GM12878 (cell line): ENCODE measurements at regions not wholly inside any gene's neighbourhood (a gene's known extent, or its start where the extent isn't known, plus 50 kb on each side); places are given as distances from the start of the nearest gene placed in this dataset.

Experiments
- CHD2 ChIP-seq: IDR thresholded peaks from 2 replicates; pipeline ENCODE4 v1.6.1; 2011; ENCODE audit warnings: low read depth, low read length, improper control_type of control experiment, borderline replicate concordance
- EZH2 ChIP-seq: IDR thresholded peaks from 2 replicates; pipeline ENCODE4 v1.6.1; 2012; ENCODE audit warnings: low read depth, mild to moderate bottlenecking, control low read depth, inconsistent platforms, low read length, borderline replicate concordance; ENCODE audit not compliant: control insufficient read depth
- RB1 ChIP-seq: fragments of 450-650 bp; formaldehyde crosslinking; IDR thresholded peaks from 2 replicates; pipeline ENCODE4 v1.6.1; 2017; ENCODE audit warnings: mild to moderate bottlenecking, borderline replicate concordance
- RFX5 ChIP-seq: IDR thresholded peaks from 2 replicates; pipeline ENCODE4 v1.6.1; 2011; ENCODE audit warnings: low read depth, low read length, improper control_type of control experiment
- TAF1 ChIP-seq: IDR thresholded peaks from 2 replicates; pipeline ENCODE4 v1.6.1; 2011; ENCODE audit warnings: mild to moderate bottlenecking, low read depth, low read length, borderline replicate concordance
- TF ChIP-seq, protein P1 (sequence below), 3 experiments: IDR thresholded peaks in 2 of 3; conservative IDR thresholded peaks in 1 of 3; 2 replicates each; pipeline ENCODE4 v1.5.1; 2011; ENCODE audit warnings: low read depth in 3 of 3, low read length in 3 of 3, mild to moderate bottlenecking in 3 of 3, control low read depth in 2 of 3, moderate library complexity in 2 of 3, inconsistent platforms in 1 of 3, mixed read lengths in 1 of 3; ENCODE audit not compliant: control insufficient read depth in 2 of 3, insufficient read depth in 1 of 3; ENCODE audit errors: extremely low read depth in 1 of 3

DNA sequence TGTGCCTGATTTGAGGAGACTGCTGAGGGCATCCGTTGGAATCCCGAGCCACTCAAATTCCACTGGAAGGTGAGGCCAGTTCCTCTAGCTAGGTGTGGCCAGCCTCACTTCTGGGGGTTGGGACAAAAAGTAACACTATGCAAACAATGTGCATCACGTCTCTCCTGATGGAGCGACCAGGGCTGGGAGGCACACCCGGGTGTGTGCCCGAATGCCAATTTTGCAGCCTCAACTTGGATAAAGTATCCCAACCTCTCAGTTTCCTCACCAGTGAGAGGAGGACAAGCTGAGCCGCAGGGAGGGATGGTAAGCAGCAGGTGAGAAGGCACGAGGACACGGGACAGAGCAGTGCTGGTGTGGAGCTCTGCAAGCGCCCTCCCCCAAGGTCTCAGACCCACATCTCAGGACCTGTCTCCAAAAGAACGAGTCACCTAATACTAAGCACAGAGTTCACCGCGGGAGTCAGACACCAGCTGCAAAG is 218.3 kb downstream of the HAUS1 start:
- TF ChIP-seq RB1 = no peak
- TF ChIP-seq TAF1 = no peak
- no peak for TF ChIP-seq EZH2
- no peak for TF ChIP-seq RFX5
- TF ChIP-seq, protein P1, sequence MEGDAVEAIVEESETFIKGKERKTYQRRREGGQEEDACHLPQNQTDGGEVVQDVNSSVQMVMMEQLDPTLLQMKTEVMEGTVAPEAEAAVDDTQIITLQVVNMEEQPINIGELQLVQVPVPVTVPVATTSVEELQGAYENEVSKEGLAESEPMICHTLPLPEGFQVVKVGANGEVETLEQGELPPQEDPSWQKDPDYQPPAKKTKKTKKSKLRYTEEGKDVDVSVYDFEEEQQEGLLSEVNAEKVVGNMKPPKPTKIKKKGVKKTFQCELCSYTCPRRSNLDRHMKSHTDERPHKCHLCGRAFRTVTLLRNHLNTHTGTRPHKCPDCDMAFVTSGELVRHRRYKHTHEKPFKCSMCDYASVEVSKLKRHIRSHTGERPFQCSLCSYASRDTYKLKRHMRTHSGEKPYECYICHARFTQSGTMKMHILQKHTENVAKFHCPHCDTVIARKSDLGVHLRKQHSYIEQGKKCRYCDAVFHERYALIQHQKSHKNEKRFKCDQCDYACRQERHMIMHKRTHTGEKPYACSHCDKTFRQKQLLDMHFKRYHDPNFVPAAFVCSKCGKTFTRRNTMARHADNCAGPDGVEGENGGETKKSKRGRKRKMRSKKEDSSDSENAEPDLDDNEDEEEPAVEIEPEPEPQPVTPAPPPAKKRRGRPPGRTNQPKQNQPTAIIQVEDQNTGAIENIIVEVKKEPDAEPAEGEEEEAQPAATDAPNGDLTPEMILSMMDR (IDR thresholded peaks at IDR 0.05 in 2 of 3, conservative IDR thresholded peaks at IDR 0.05 in 1 of 3; ENCODE audit: control insufficient read depth in 2 of 3, extremely low read depth in 1 of 3, insufficient read depth in 1 of 3, low read depth in 3 of 3, low read length in 3 of 3) = no peak
- TF ChIP-seq CHD2 = no peak
